Tibial nerve (tissue), 4 donors: ENCODE measurements at regions not wholly inside any gene's neighbourhood (a gene's known extent, or its start where the extent isn't known, plus 50 kb on each side); places are given as distances from the start of the nearest gene placed in this dataset.

ENCODE experiments used
- DNase-seq, 2 donors: peaks; one replicate each; pipeline ENCODE4 v3.0.0-alpha.2; 2019; ENCODE audit warnings: low spot score in 2 of 2
- H3K27ac ChIP-seq, 4 donors: fragments of 200-600 bp; sonication (generic) in 3 of 4; one replicate each; pipeline ENCODE4 v1.5.1; 2017 to 2019; ENCODE audit warnings: mild to moderate bottlenecking in 1 of 4
- H3K27me3 ChIP-seq, 2 donors: fragments of 200-600 bp; sonication (generic) in 1 of 2; one replicate each; pipeline versions ENCODE4 v1.5.1 to v1.6.0; 2017 to 2019
- H3K36me3 ChIP-seq, 3 donors: fragments of 200-600 bp; sonication (generic); one replicate each; pipeline ENCODE4 v1.5.1; 2018 to 2019
- H3K4me1 ChIP-seq, 4 donors: fragments of 200-600 bp; sonication (generic) in 3 of 4; one replicate each; pipeline ENCODE4 v1.5.1; 2017 to 2019
- H3K4me3 ChIP-seq, 4 donors: fragments of 200-600 bp; sonication (generic) in 3 of 4; one replicate each; pipeline ENCODE4 v1.5.1; 2017 to 2019; ENCODE audit warnings: mild to moderate bottlenecking in 1 of 4, moderate library complexity in 1 of 4
- H3K9me3 ChIP-seq, 4 donors: fragments of 200-600 bp; sonication (generic) in 3 of 4; one replicate each; pipeline ENCODE4 v1.5.1; 2017 to 2019
- CTCF ChIP-seq, 5 experiments: fragments of 200-600 bp in 3 of 5; fragments of 450-650 bp in 2 of 5; sonication (generic) in 3 of 5; IDR thresholded peaks; one replicate each; pipeline ENCODE4 v1.5.1; 2016 to 2019; ENCODE audit warnings: antibody characterized with exemption in 5 of 5, mild to moderate bottlenecking in 3 of 5, moderate library complexity in 2 of 5
- EP300 ChIP-seq, 2 donors: sonication (generic); formaldehyde crosslinking; IDR thresholded peaks; one replicate each; pipeline ENCODE4 v1.6.1; 2017; ENCODE audit warnings: antibody characterized with exemption in 2 of 2, mild to moderate bottlenecking in 1 of 2
- POLR2A ChIP-seq, 2 donors: fragments of 450-650 bp; IDR thresholded peaks; one replicate each; pipeline ENCODE4 v1.6.1; 2017; ENCODE audit warnings: antibody characterized with exemption in 2 of 2, mild to moderate bottlenecking in 2 of 2, moderate library complexity in 2 of 2
- WGBS, 2 donors: methylation state at CpG; one replicate each; pipeline ENCODE4 v1.1.5; 2018; 5-methylcytosine and 5-hydroxymethylcytosine counted together

GRCh38 chr11:45079567-45079942 lies 66.9 kb upstream of the PRDM11 start:
- WGBS, 2 donors, result 67 to 88% methylated on average over 1 of the region's 1 CpG
- peaks cover 0 to 7% of the 10 kb centered on the region in 2 donors for H3K27me3 ChIP-seq
- no peaks in the 10 kb centered on the region for H3K9me3 ChIP-seq
- H3K4me3 ChIP-seq, result no peak overlapping the region
- peaks cover 0 to 21% (median 3%) of the 10 kb centered on the region in 4 donors for H3K4me1 ChIP-seq
- TF ChIP-seq EP300 (IDR thresholded peaks at IDR 0.05) (no peak), POLR2A (IDR thresholded peaks at IDR 0.05) (no peak), CTCF (IDR thresholded peaks at IDR 0.05) (no peak)
- no peaks in the 10 kb centered on the region for H3K36me3 ChIP-seq
- H3K27ac ChIP-seq, result no peak overlapping the region
- no peak for DNase-seq

GRCh38 chr11:45079943-45080719 lies 66.3 kb upstream of the PRDM11 start:
- DNase-seq, result no peak

GRCh38 chr11:45082744-45083543 lies 63.5 kb upstream of the PRDM11 start:
- Histone ChIP-seq H3K9me3 (no peaks in the 10 kb centered on the region), H3K27me3 (peaks cover 0 to 7% of the 10 kb centered on the region in 2 donors), H3K36me3 (no peaks in the 10 kb centered on the region), H3K4me1 (peaks cover 0 to 21% (median 9%) of the 10 kb centered on the region in 4 donors), H3K27ac (no peak overlapping the region), H3K4me3 (no peak overlapping the region)
- TF ChIP-seq POLR2A (IDR thresholded peaks at IDR 0.05) (no peak), EP300 (IDR thresholded peaks at IDR 0.05) (no peak), CTCF (IDR thresholded peaks at IDR 0.05) (no peak)
- DNase-seq, result no peak
- 52 to 53% methylated on average over 10 of the region's 10 CpGs for WGBS, 2 donors

More at GRCh38 chr11:45079943-45080719, 66.3 kb upstream of the PRDM11 start:
- peaks cover 0 to 7% of the 10 kb centered on the region in 2 donors for H3K27me3 ChIP-seq
- WGBS, 2 donors, result 65 to 69% methylated on average over 11 to 16 of the region's 16 CpGs
- H3K4me1 ChIP-seq, result peaks cover 0 to 21% (median 3%) of the 10 kb centered on the region in 4 donors
- no peak for TF ChIP-seq EP300 (IDR thresholded peaks at IDR 0.05)
- no peak for TF ChIP-seq CTCF (IDR thresholded peaks at IDR 0.05)
- no peak for TF ChIP-seq POLR2A (IDR thresholded peaks at IDR 0.05)
- H3K9me3 ChIP-seq, result no peaks in the 10 kb centered on the region
- H3K27ac ChIP-seq, result no peak overlapping the region
- H3K36me3 ChIP-seq, result no peaks in the 10 kb centered on the region
- H3K4me3 ChIP-seq, result no peak overlapping the region

GRCh38 chr11:45083544-45084087 lies 62.8 kb upstream of the PRDM11 start:
- 51 to 55% methylated on average over 3 of the region's 3 CpGs for WGBS, 2 donors
- no peaks in the 10 kb centered on the region for H3K9me3 ChIP-seq
- H3K36me3 ChIP-seq, result no peaks in the 10 kb centered on the region
- no peak for TF ChIP-seq POLR2A (IDR thresholded peaks at IDR 0.05)
- TF ChIP-seq EP300 (IDR thresholded peaks at IDR 0.05), result no peak
- TF ChIP-seq CTCF (IDR thresholded peaks at IDR 0.05), result no peak
- H3K4me1 ChIP-seq, result peaks cover 0 to 24% (median 10%) of the 10 kb centered on the region in 4 donors
- H3K27ac ChIP-seq, result no peak overlapping the region
- no peak overlapping the region for H3K4me3 ChIP-seq
- DNase-seq, result no peak
- H3K27me3 ChIP-seq, result peaks cover 0 to 7% of the 10 kb centered on the region in 2 donors
